Stimulated activated CD4-positive, alpha-beta T cell treated with anti-CD3 and anti-CD28 coated beads, TNF-alpha, amount 100 ng/mL, for 24 hours (primary cell): ENCODE measurements at regions not wholly inside any gene's neighbourhood (a gene's known extent, or its start where the extent isn't known, plus 50 kb on each side); places are given as distances from the start of the nearest gene placed in this dataset.
"Not testable (repeated sequence)": the region's sequence is repeated elsewhere in the genome, so short reads cannot be mapped to it uniquely, and the experiment has no call there.

Experiments
- DNase-seq, 3 experiments: peaks; one replicate each; pipeline ENCODE4 v3.0.0-alpha.2; 2020; ENCODE audit warnings: low read depth in 3 of 3

GRCh38 chr18:76042511-76042910 lies 452.5 kb downstream of the ZNF516 start:
- no peak for DNase-seq

DNA sequence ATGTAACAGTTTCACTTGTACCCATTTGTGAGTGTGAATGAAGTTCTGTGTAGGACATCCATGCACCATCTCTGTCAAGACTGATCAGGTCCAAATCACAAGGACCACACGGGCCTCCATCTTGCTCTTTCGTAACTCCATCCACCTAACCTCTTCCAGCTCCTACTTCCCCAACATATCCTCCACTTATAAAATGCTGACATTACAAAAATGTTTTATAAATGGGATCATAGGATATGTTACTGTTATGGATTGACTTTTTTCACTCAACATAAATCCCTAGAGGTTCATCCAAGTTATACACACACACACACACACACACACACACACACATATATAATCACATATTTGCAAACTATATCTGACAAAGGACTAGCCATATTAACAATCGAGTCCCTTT lies 476.8 kb downstream of the ZNF516 start:
- no peak for DNase-seq

GRCh38 chr18:76013057-76013456 lies 482.0 kb downstream of the ZNF516 start:
- no peak for DNase-seq

GRCh38 chr18:76005632-76006208 lies 489.3 kb downstream of the ZNF516 start:
- DNase-seq, result no peak

DNA sequence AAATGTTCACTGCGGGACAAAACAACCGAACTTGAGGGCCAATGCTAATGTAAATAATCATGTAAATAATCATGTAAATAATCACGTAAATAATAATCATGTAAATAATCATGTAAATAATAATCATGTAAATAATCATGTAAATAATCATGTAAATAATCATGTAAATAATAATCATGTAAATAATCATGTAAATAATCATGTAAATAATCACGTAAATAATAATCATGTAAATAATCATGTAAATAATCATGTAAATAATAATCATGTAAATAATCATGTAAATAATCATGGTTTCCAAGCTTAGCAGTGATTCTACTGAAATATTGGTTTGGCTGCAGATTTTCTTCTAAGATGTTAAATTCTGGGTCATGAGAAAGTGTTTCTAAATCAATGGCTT lies 507.1 kb downstream of the ZNF516 start:
- not testable (repeated sequence) for DNase-seq

DNA sequence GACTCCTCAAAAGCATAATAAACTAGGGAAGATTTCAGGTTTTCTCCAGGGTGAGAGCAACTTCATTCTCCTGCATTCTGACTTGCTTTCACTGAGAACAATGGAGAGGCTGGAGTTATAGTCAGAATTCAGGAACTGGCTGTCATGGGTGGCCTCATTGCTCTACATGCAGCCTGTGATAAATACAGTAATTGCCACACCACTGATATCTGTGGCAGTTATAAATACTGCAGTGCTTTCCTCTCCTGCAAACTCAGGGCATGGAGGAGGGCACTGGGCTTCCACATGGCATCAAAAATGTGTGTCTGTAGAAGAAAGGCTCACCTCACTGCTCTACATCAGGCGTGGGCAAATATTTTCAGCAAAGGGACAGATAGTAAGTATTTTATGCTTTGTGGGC lies 510.2 kb downstream of the ZNF516 start:
- no peak for DNase-seq

DNA sequence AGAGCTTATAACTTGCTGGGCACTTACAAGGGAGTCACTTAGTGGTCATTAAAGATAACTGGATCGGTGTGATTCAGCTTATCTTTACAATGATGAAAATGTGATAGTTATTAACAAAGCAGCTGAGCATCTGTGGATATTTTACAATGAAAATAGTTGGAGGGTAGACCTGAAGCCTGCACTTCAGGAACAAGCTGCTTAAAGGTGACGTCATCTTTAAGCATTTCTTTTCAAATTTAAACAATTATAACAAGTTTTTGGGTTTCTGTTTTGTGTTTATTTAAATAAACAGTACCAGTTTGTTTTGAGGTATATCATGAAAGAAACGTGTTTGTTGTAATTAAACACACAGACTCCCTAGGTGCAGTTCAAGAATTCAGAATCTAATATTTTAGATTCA lies 513.9 kb downstream of the ZNF516 start:
- DNase-seq, result no peak

- DNase-seq, result no peak
Observed at GRCh38 chr18:75977081-75977480, 518.0 kb downstream of the ZNF516 start.

DNA sequence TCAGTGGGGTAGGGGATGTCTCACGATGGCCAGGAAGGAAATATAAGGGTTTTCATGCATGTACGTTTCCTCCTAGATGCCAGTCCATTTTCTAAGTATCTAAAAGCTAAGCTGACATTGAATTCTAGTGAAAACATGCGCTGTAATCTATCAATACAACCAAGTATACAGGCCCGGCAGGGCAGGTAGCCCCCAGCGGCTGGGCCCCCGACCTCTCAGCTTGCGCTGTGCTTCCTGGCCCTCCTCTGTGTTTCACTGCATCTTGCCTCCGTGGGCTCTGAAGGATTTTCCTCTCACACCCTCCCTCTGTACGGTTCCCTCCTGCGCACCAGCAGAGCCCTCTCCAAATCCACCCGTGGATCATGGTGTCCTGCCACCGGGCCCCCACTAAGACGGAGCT lies 524.8 kb downstream of the ZNF516 start:
- no peak for DNase-seq

DNA sequence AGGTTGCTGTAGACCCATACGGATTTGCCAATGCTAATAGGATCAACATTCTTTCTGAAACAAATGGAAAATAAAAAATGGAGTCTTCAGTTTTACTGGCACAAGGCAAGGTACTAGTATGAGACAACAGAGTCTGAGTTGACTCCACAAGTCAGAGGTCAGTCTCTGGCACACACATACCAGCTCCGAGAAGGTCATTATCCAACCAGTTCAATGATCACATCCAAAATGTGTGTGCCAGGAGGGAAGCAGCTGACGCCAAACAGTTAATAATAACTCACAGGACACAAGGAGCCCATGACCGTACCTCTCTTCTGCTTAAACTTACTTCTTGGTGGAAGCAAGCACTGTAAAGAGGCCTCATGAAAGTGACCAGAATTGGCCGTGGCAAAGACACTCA lies 528.6 kb downstream of the ZNF516 start:
- DNase-seq, result no peak

DNA sequence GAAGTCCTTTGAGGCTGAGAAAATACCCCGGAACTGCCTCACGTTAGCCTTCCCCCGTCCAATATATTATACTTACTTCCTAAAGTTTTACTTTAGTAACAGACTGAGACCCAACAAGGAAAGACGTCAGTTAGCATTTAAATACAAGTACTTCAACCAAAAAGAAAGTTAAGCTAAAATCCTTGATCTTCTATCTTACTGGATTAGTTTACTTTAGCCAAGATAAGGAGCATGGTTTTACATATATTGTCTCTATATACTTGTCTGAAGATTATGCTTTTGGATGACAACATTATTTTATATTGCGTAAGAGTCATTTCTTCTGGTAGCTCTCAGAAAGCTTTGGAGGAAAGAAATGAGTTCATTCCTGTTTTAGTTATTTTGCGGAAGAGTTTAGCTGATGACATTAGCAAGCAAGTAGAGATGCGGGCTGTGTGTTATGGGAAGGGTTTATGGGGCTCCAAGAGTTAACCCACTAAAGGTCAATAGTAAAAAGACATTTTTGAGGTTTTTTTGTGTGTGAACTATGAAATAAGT lies 532.9 kb downstream of the ZNF516 start:
- no peak for DNase-seq

- not testable (repeated sequence) for DNase-seq
Observed at GRCh38 chr18:75960356-75960755, 532.9 kb upstream of the SMIM21 start.

GRCh38 chr18:75959150-75959549 lies 531.6 kb upstream of the SMIM21 start:
- no peak for DNase-seq

- no peak for DNase-seq
Observed at GRCh38 chr18:75958683-75959082, 531.2 kb upstream of the SMIM21 start.

DNA sequence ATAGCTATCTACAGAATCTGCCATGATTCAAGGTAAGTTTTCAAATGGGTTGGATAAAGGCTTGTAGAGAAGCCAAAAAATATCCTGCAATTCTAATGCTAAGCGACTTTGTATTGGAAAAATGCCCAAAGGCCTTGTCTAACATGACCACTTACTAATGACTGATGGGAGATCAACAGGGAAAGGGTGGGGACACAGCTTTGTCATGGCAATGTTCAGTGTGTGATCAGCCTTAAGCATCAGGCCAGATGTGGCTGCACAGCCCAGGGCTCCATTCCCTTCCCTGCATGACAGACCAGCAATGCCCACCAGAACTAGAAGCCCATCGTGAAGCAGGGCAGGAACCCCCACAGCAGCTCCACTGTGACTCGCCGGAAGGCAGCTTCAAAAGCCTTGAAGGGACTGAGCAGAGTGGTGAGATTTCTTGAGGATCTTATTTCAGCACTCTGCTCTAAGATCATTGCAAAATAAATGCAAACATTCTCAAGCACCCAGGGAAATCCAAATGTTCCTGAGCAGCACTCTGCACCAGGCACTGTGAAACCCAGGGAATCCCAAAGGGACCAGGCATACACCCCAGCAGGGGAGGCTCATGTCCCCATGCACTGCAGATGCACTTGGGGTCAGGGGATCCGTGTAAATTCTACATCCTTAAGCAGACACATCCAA lies 517.9 kb upstream of the SMIM21 start:
- no peak for DNase-seq

GRCh38 chr18:75937306-75937705 lies 509.8 kb upstream of the SMIM21 start:
- DNase-seq, result no peak

DNA sequence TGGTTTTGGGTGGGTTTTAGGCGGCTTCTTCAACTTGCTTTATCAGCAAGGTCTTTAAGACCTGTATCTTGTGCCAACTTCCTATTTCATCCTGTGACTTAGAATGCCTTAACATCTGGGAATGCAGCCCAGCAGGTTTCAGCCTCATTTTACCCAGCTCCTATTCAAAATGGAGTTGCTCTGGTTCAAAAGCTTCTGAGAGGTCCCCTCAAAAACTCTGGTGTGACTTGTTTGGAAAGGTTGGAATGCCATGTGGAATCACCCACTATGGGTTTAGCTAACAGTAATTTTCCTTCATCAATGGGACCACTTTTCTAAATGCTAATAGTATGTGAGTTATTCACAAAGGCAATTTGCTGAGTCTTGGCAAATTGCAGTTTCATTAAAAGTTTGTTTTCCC lies 509.4 kb upstream of the SMIM21 start:
- no peak for DNase-seq

GRCh38 chr18:75931079-75931478 lies 503.6 kb upstream of the SMIM21 start:
- no peak for DNase-seq

DNA sequence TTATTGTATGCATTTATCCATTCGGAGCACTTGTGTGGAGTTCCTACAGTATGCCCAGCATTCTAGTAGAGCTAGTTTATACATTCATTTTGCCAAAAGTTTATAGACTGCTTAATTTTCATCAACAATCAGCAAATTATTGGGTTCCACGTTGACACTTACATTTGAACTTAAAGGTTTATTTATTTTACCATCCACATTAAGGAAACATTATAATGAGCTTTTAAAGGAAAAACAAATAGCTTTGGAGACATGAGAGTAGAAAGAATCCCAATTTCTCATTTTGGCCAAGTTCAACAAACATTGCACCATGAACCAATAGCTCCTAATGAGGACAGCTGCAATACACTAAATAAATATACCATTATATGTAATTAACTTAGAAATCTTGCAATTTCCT lies 501.2 kb upstream of the SMIM21 start:
- DNase-seq, result no peak

GRCh38 chr18:75927791-75928190 lies 500.3 kb upstream of the SMIM21 start:
- no peak for DNase-seq

DNA sequence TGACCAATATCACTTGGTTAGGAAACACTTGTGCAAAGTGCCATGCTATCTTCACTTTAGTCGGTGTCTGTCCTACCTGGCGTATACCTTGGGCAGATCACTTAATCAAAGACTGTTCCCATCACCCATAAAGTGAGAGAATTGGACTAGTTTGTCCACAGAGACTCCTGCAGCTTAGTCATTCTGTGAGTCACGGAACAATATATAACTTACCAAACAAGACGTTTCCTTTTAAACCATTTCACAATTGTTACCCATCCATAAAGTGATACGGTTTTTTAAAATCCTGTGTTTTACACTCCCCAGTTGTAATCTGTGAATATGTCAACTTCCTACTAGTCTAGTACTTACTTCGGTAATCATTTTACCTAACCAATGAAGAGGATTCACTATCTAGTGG lies 499.3 kb upstream of the SMIM21 start:
- DNase-seq, result no peak

DNA sequence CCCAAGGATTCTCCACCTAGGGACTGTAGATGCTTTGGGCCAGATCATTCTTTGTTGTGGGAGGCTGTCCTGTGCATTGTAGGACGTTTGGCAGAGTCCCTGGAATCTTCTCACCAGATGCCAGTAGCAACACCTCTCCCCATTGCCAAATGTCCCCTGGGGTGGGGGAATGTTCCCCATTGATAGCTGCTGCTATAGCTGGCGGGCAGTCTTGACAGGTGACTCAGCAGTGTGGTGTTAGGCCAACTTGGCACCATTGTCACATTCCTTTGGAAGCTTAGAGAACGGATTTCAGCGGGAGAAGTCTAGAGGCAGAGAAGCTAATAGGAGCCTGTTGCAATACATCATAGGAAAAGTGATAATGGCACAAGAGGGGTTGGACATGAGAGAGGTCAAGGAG lies 495.7 kb upstream of the SMIM21 start:
- no peak for DNase-seq

DNA sequence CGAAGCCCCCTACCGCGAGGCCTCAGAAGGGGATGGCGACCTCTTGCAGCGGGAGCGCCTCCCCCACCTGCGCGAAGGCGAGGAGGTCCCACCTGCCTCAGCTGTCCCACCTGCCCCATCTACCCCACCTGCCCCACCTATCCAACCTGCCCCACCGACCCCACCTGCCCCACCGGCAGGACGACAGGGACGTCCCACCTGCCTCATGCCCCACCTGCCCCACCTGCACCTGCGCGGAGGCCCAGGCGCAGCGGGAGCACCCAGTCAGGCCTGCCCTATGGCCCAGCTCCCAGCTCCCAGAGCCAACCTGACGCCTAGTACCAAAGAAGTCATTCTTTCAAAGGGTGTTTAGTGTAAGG lies 489.1 kb upstream of the SMIM21 start:
- DNase-seq, result no peak
